Panc1 (cell line): ENCODE measurements at regions not wholly inside any gene's neighbourhood (a gene's known extent, or its start where the extent isn't known, plus 50 kb on each side); places are given as distances from the start of the nearest gene placed in this dataset.

Source experiments
- ATAC-seq: fragments of 200-7000 bp; cut with Tn5 transposase; 2 replicates; pipeline ENCODE4 v1.9.1; 2020; ENCODE audit warnings: mild to moderate bottlenecking, moderate library complexity
- BruUV-seq: library from RNA; stranded (reverse); fragments of 400-500 nt; replicated peaks from 2 replicates; lab custom pipeline; 2021; lab: Mats Ljungman, UMichigan
- CTCF ChIA-PET: fragments of 300-600 bp; sonication (Branson Sonifier 250); formaldehyde crosslinking; loops from one replicate; lab custom pipeline; 2022; ENCODE audit warnings: antibody characterized with exemption; lab: Charles Lee
- POLR2A ChIA-PET: fragments of 300-600 bp; sonication (Branson Sonifier 250); formaldehyde crosslinking; loops from one replicate; lab custom pipeline; 2022; ENCODE audit warnings: antibody characterized with exemption; lab: Charles Lee
- DNase-seq: peaks from one replicate; pipeline ENCODE4 v3.0.0-alpha.2; 2010; ENCODE audit warnings: low read depth, low spot score
- H3K27ac ChIP-seq: 2 replicates; pipeline ENCODE4 v1.5.1; 2011; ENCODE audit warnings: mild to moderate bottlenecking, low read length, inconsistent platforms
- H3K27me3 ChIP-seq: fragments of 200-500 bp; sonication (Bioruptor generic); 2 replicates; pipeline ENCODE4 v1.6.0; 2014; ENCODE audit warnings: low read length, inconsistent platforms; ENCODE audit not compliant: control insufficient read depth, insufficient read depth
- H3K36me3 ChIP-seq: fragments of 200-500 bp; sonication (Bioruptor generic); 2 replicates; pipeline ENCODE4 v1.5.1; 2014; ENCODE audit warnings: inconsistent platforms, mild to moderate bottlenecking, low read length, moderate library complexity; ENCODE audit not compliant: control insufficient read depth, insufficient read depth
- H3K4me1 ChIP-seq: 2 replicates; pipeline ENCODE4 v1.5.1; 2011; ENCODE audit warnings: inconsistent platforms, mild to moderate bottlenecking, low read length, moderate library complexity; ENCODE audit not compliant: control insufficient read depth, insufficient read depth
- H3K4me3 ChIP-seq, 2 experiments: 2 replicates each; pipeline ENCODE4 v1.5.1; 2011 to 2012; ENCODE audit warnings: low read depth in 2 of 2, low read length in 2 of 2, mild to moderate bottlenecking in 2 of 2, inconsistent platforms in 1 of 2, moderate library complexity in 1 of 2
- H3K9me3 ChIP-seq: fragments of 200-500 bp; sonication (Bioruptor generic); 2 replicates; pipeline ENCODE4 v1.5.1; 2014; ENCODE audit warnings: low read depth, mild to moderate bottlenecking, inconsistent platforms, low read length, moderate library complexity; ENCODE audit not compliant: control insufficient read depth, insufficient read depth
- POLR2AphosphoS5 ChIP-seq: IDR thresholded peaks from 2 replicates; pipeline ENCODE4 v1.6.1; 2012; ENCODE audit warnings: mild to moderate bottlenecking, low read depth, low read length, moderate library complexity
- SIN3A ChIP-seq: IDR thresholded peaks from 2 replicates; pipeline ENCODE4 v1.6.1; 2012; ENCODE audit warnings: low read depth, mild to moderate bottlenecking, low read length, moderate library complexity, borderline replicate concordance; ENCODE audit not compliant: insufficient read depth
- TCF7L2 ChIP-seq: IDR thresholded peaks from 2 replicates; pipeline ENCODE4 v1.6.1; 2011; ENCODE audit warnings: mild to moderate bottlenecking, low read depth, low read length, inconsistent platforms
- in situ Hi-C: cut with HindIII; loops from 2 replicates; pipeline ENCODE4 v1.10.0; 2016; ENCODE audit warnings: low sequenced_read_pairs, low pct_unique_long_range_greater_than_20kb
- intact Hi-C: fragments of 100-400 bp; cut with micrococcal nuclease; formaldehyde crosslinking; loops from one replicate; pipeline ENCODE4 v1.10.0; 2022; ENCODE audit not compliant: unreplicated experiment
- TF ChIP-seq, protein P1 (sequence below): fragments of 450-650 bp; IDR thresholded peaks from 2 replicates; pipeline ENCODE4 v1.5.1; 2017; ENCODE audit warnings: mild to moderate bottlenecking
- TF ChIP-seq, protein P2 (sequence below), 2 experiments: IDR thresholded peaks; 2 replicates each; pipeline ENCODE4 v1.6.1; 2011 to 2012; ENCODE audit warnings: low read depth in 2 of 2, control low read depth in 1 of 2, low read length in 1 of 2, mild to moderate bottlenecking in 1 of 2, moderate library complexity in 1 of 2; ENCODE audit not compliant: insufficient read depth in 1 of 2

GRCh38 chr16:66309215-66309807 is 57.2 kb upstream of the CDH5 start:
- H3K36me3 ChIP-seq: no peaks in the 10 kb centered on the region
- no peak for TF ChIP-seq SIN3A
- TF ChIP-seq, protein P1, sequence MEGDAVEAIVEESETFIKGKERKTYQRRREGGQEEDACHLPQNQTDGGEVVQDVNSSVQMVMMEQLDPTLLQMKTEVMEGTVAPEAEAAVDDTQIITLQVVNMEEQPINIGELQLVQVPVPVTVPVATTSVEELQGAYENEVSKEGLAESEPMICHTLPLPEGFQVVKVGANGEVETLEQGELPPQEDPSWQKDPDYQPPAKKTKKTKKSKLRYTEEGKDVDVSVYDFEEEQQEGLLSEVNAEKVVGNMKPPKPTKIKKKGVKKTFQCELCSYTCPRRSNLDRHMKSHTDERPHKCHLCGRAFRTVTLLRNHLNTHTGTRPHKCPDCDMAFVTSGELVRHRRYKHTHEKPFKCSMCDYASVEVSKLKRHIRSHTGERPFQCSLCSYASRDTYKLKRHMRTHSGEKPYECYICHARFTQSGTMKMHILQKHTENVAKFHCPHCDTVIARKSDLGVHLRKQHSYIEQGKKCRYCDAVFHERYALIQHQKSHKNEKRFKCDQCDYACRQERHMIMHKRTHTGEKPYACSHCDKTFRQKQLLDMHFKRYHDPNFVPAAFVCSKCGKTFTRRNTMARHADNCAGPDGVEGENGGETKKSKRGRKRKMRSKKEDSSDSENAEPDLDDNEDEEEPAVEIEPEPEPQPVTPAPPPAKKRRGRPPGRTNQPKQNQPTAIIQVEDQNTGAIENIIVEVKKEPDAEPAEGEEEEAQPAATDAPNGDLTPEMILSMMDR: no peak
- TF ChIP-seq POLR2AphosphoS5: no peak
- TF ChIP-seq, protein P2, sequence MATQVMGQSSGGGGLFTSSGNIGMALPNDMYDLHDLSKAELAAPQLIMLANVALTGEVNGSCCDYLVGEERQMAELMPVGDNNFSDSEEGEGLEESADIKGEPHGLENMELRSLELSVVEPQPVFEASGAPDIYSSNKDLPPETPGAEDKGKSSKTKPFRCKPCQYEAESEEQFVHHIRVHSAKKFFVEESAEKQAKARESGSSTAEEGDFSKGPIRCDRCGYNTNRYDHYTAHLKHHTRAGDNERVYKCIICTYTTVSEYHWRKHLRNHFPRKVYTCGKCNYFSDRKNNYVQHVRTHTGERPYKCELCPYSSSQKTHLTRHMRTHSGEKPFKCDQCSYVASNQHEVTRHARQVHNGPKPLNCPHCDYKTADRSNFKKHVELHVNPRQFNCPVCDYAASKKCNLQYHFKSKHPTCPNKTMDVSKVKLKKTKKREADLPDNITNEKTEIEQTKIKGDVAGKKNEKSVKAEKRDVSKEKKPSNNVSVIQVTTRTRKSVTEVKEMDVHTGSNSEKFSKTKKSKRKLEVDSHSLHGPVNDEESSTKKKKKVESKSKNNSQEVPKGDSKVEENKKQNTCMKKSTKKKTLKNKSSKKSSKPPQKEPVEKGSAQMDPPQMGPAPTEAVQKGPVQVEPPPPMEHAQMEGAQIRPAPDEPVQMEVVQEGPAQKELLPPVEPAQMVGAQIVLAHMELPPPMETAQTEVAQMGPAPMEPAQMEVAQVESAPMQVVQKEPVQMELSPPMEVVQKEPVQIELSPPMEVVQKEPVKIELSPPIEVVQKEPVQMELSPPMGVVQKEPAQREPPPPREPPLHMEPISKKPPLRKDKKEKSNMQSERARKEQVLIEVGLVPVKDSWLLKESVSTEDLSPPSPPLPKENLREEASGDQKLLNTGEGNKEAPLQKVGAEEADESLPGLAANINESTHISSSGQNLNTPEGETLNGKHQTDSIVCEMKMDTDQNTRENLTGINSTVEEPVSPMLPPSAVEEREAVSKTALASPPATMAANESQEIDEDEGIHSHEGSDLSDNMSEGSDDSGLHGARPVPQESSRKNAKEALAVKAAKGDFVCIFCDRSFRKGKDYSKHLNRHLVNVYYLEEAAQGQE (IDR thresholded peaks at IDR 0.05; ENCODE audit: insufficient read depth in 1 of 2, low read depth in 2 of 2, low read length in 1 of 2): no peak
- no peak for TF ChIP-seq TCF7L2
- intact Hi-C loops: no loop called here
- ATAC-seq (no peak), DNase-seq (no peak)
- no peak overlapping the region for H3K4me3 ChIP-seq
- BruUV-seq: no TSS peak
- in situ Hi-C loops: no loop called here
- POLR2A ChIA-PET: no interaction called here
- no peak overlapping the region for H3K27ac ChIP-seq
- no peaks in the 10 kb centered on the region for H3K9me3 ChIP-seq
- CTCF ChIA-PET: no interaction called here
- H3K4me1 ChIP-seq: no peaks in the 10 kb centered on the region
- H3K27me3 ChIP-seq: no peaks in the 10 kb centered on the region; the same call in 1 of the 2 replicates

DNA sequence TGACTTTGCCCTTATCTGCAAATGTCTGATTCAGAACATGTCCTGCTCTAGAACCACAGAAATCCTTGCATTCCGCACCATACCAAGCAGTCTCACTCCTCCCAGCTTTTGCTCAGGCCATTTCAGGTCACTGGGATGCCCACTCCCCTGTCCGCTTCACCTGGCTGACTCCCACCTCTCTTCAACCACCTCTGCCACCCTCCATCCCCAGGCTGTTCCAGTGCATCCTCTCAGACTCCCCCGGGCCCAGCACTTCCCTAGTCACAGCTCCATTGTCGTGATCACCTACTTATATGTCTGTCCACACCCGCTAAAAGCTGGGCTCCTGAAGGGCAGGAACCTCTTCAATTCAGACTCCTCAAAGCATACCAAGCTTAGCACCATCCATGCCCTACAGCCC is 58.4 kb upstream of the CDH5 start:
- no peak for TF ChIP-seq TCF7L2
- TF ChIP-seq, protein P1: no peak
- no peak for TF ChIP-seq SIN3A
- TF ChIP-seq, protein P2 (IDR thresholded peaks at IDR 0.05; ENCODE audit: insufficient read depth in 1 of 2, low read depth in 2 of 2, low read length in 1 of 2): no peak
- TF ChIP-seq POLR2AphosphoS5: no peak
- Histone ChIP-seq H3K4me1 (no peaks in the 10 kb centered on the region), H3K36me3 (no peaks in the 10 kb centered on the region), H3K27me3 (no peaks in the 10 kb centered on the region; the same call in 1 of the 2 replicates), H3K27ac (no peak overlapping the region), H3K9me3 (no peaks in the 10 kb centered on the region), H3K4me3 (no peak overlapping the region)
- DNase-seq (no peak), ATAC-seq (no peak)
- CTCF ChIA-PET: no interaction called here
- no TSS peak for BruUV-seq
- in situ Hi-C loops (no loop called here), intact Hi-C loops (no loop called here)
- POLR2A ChIA-PET: no interaction called here
